Adipocyte (in vitro differentiated cells): ENCODE measurements at regions not wholly inside any gene's neighbourhood (a gene's known extent, or its start where the extent isn't known, plus 50 kb on each side); places are given as distances from the start of the nearest gene placed in this dataset.

Experiments used
- DNase-seq: peaks from one replicate; pipeline ENCODE4 v3.0.0-alpha.2; 2015; ENCODE audit warnings: low read depth
- H3K27me3 ChIP-seq: replicated peaks from 2 replicates; pipeline ENCODE4 v1.7.0; 2013; ENCODE audit warnings: mild to moderate bottlenecking, low read length, moderate library complexity; ENCODE audit not compliant: control insufficient read depth, insufficient read depth
- H3K36me3 ChIP-seq: 2 replicates; pipeline ENCODE4 v1.7.0; 2013; ENCODE audit warnings: low read length, mild to moderate bottlenecking, moderate library complexity; ENCODE audit not compliant: control insufficient read depth, insufficient read depth, severe bottlenecking
- H3K4me1 ChIP-seq: 2 replicates; pipeline ENCODE4 v1.7.0; 2013; ENCODE audit warnings: mild to moderate bottlenecking, low read length, moderate library complexity; ENCODE audit not compliant: control insufficient read depth, insufficient read depth
- H3K4me3 ChIP-seq: 2 replicates; pipeline ENCODE4 v1.7.0; 2013; ENCODE audit warnings: mild to moderate bottlenecking, low read length, moderate library complexity
- H3K9ac ChIP-seq: 2 replicates; pipeline ENCODE4 v1.7.0; 2013; ENCODE audit warnings: mild to moderate bottlenecking, low read length, moderate library complexity
- H3K9me3 ChIP-seq: 2 replicates; pipeline ENCODE4 v1.7.0; 2013; ENCODE audit warnings: mild to moderate bottlenecking, low read length, moderate library complexity; ENCODE audit not compliant: control insufficient read depth

GRCh38 chrX:69024931-69025330, 140.3 kb downstream of the PJA1 start:
- no peak overlapping the region for H3K4me3 ChIP-seq
- no peak overlapping the region for H3K9ac ChIP-seq
- peaks cover 11% of the 10 kb centered on the region for H3K27me3 ChIP-seq
- H3K9me3 ChIP-seq, result peaks cover 4% of the 10 kb centered on the region
- H3K4me1 ChIP-seq, result peaks cover 12% of the 10 kb centered on the region
- peak; percentile 82 for DNase-seq
- H3K36me3 ChIP-seq, result no peaks in the 10 kb centered on the region

GRCh38 chrX:69024161-69024736, 141.0 kb downstream of the PJA1 start:
- Histone ChIP-seq H3K9ac (no peak overlapping the region), H3K4me1 (peaks cover 12% of the 10 kb centered on the region), H3K36me3 (no peaks in the 10 kb centered on the region), H3K9me3 (peaks cover 4% of the 10 kb centered on the region), H3K4me3 (no peak overlapping the region), H3K27me3 (peaks cover 7% of the 10 kb centered on the region)
- DNase-seq, result peak; percentile 12

GRCh38 chrX:69022430-69022829, 142.8 kb downstream of the PJA1 start:
- H3K9ac ChIP-seq, result no peak overlapping the region
- peaks cover 12% of the 10 kb centered on the region for H3K4me1 ChIP-seq
- H3K4me3 ChIP-seq, result no peak overlapping the region
- H3K36me3 ChIP-seq, result no peaks in the 10 kb centered on the region
- no peak for DNase-seq
- H3K9me3 ChIP-seq, result peaks cover 6% of the 10 kb centered on the region
- peaks cover 11% of the 10 kb centered on the region for H3K27me3 ChIP-seq

- Histone ChIP-seq H3K9me3 (peaks cover 6% of the 10 kb centered on the region), H3K9ac (no peak overlapping the region), H3K4me3 (no peak overlapping the region), H3K36me3 (no peaks in the 10 kb centered on the region), H3K27me3 (peaks cover 13% of the 10 kb centered on the region), H3K4me1 (peaks cover 17% of the 10 kb centered on the region)
- no peak for DNase-seq
These were observed 143.9 kb downstream of the PJA1 start for GRCh38 chrX:69021141-69021960.

GRCh38 chrX:69020316-69020715, 144.9 kb downstream of the PJA1 start:
- Histone ChIP-seq H3K4me1 (peaks cover 21% of the 10 kb centered on the region), H3K36me3 (no peaks in the 10 kb centered on the region), H3K9ac (no peak overlapping the region), H3K4me3 (no peak overlapping the region), H3K27me3 (peaks cover 13% of the 10 kb centered on the region), H3K9me3 (peaks cover 2% of the 10 kb centered on the region)
- DNase-seq, result no peak

GRCh38 chrX:69019073-69019890, 146.0 kb downstream of the PJA1 start:
- Histone ChIP-seq H3K4me1 (peaks cover 17% of the 10 kb centered on the region), H3K36me3 (no peaks in the 10 kb centered on the region), H3K27me3 (peaks cover 13% of the 10 kb centered on the region), H3K9me3 (peaks cover 2% of the 10 kb centered on the region), H3K9ac (no peak overlapping the region), H3K4me3 (no peak overlapping the region)
- DNase-seq, result no peak

GRCh38 chrX:69018416-69019072, 146.7 kb downstream of the PJA1 start:
- Histone ChIP-seq H3K27me3 (peaks cover 13% of the 10 kb centered on the region), H3K9ac (no peak overlapping the region), H3K36me3 (no peaks in the 10 kb centered on the region), H3K4me3 (no peak overlapping the region), H3K4me1 (peaks cover 17% of the 10 kb centered on the region), H3K9me3 (peaks cover 2% of the 10 kb centered on the region)
- no peak for DNase-seq

- Histone ChIP-seq H3K9me3 (peaks cover 16% of the 10 kb centered on the region), H3K36me3 (no peaks in the 10 kb centered on the region), H3K9ac (peak overlapping the region; percentile 46), H3K4me3 (no peak overlapping the region), H3K4me1 (peaks cover 17% of the 10 kb centered on the region), H3K27me3 (peaks cover 8% of the 10 kb centered on the region)
- no peak for DNase-seq
These were observed 148.8 kb downstream of the PJA1 start for GRCh38 chrX:69016293-69016941.

GRCh38 chrX:69015564-69016292, 149.5 kb downstream of the PJA1 start:
- H3K4me1 ChIP-seq, result peaks cover 17% of the 10 kb centered on the region
- H3K27me3 ChIP-seq, result peaks cover 8% of the 10 kb centered on the region
- H3K9ac ChIP-seq, result peak overlapping the region; percentile 46
- peaks cover 22% of the 10 kb centered on the region for H3K9me3 ChIP-seq
- H3K4me3 ChIP-seq, result no peak overlapping the region
- DNase-seq, result peak; percentile 5
- no peaks in the 10 kb centered on the region for H3K36me3 ChIP-seq

GRCh38 chrX:69015156-69015555, 150.1 kb downstream of the PJA1 start:
- no peak for DNase-seq
- Histone ChIP-seq H3K27me3 (peaks cover 13% of the 10 kb centered on the region), H3K9ac (no peak overlapping the region), H3K9me3 (peaks cover 28% of the 10 kb centered on the region), H3K36me3 (no peaks in the 10 kb centered on the region), H3K4me1 (peaks cover 17% of the 10 kb centered on the region), H3K4me3 (no peak overlapping the region)
